ENCODE measurements at regions not wholly inside any gene's neighbourhood (a gene's known extent, or its start where the extent isn't known, plus 50 kb on each side); places are given as distances from the start of the nearest gene placed in this dataset.

- peak; percentile 31 for DNase-seq
Measured at GRCh38 chr13:76745261-76746200, 140.7 kb downstream of the KCTD12 start.

GRCh38 chr13:76741624-76742023 lies 144.6 kb downstream of the KCTD12 start:
- no peak for DNase-seq

- no peak for DNase-seq
Measured at GRCh38 chr13:76741046-76741445, 145.2 kb downstream of the KCTD12 start.

- DNase-seq: no peak
Measured at GRCh38 chr13:76738616-76739015, 147.6 kb downstream of the KCTD12 start.

- DNase-seq: no peak
Measured at GRCh38 chr13:76737526-76737925, 148.7 kb downstream of the KCTD12 start.

GRCh38 chr13:76735641-76736040 lies 150.6 kb downstream of the KCTD12 start:
- no peak for DNase-seq

- no peak for DNase-seq
Measured at GRCh38 chr13:76733671-76734070, 152.5 kb downstream of the KCTD12 start.

GRCh38 chr13:76732367-76732766 lies 153.8 kb downstream of the KCTD12 start:
- no peak for DNase-seq

- DNase-seq: no peak
Measured at GRCh38 chr13:76730220-76730619, 156.0 kb downstream of the KCTD12 start.

- DNase-seq: no peak
Measured at GRCh38 chr13:76729691-76730090, 156.5 kb downstream of the KCTD12 start.

- DNase-seq: no peak
Measured at GRCh38 chr13:76725896-76726295, 160.3 kb downstream of the KCTD12 start.

GRCh38 chr13:76725211-76725610 lies 161.0 kb downstream of the KCTD12 start:
- DNase-seq: no peak

GRCh38 chr13:76724421-76724820 lies 161.8 kb downstream of the KCTD12 start:
- no peak for DNase-seq

- no peak for DNase-seq
Measured at GRCh38 chr13:76723551-76724232, 162.5 kb downstream of the KCTD12 start.

- no peak for DNase-seq
Measured at GRCh38 chr13:76722782-76723181, 163.4 kb downstream of the KCTD12 start.

GRCh38 chr13:76720821-76721220 lies 165.4 kb downstream of the KCTD12 start:
- no peak for DNase-seq

- DNase-seq: no peak
Measured at GRCh38 chr13:76720416-76720815, 165.8 kb downstream of the KCTD12 start.

- DNase-seq: no peak
Measured at GRCh38 chr13:76719955-76720354, 166.2 kb downstream of the KCTD12 start.

GRCh38 chr13:76717092-76717491 lies 169.1 kb downstream of the KCTD12 start:
- no peak for DNase-seq

GRCh38 chr13:76715621-76716020 lies 170.6 kb downstream of the KCTD12 start:
- DNase-seq: no peak

- no peak for DNase-seq
Measured at GRCh38 chr13:76715075-76715474, 171.1 kb downstream of the KCTD12 start.

GRCh38 chr13:76713280-76713679 lies 172.9 kb downstream of the KCTD12 start:
- DNase-seq: no peak

- peak; percentile 13 for DNase-seq
Measured at GRCh38 chr13:76711550-76712182, 174.5 kb downstream of the KCTD12 start.

GRCh38 chr13:76709851-76710250 lies 176.4 kb downstream of the KCTD12 start:
- no peak for DNase-seq

Data from midbrain (tissue), 1 donor.